H54 (cell line): ENCODE measurements at regions not wholly inside any gene's neighbourhood (a gene's known extent, or its start where the extent isn't known, plus 50 kb on each side); places are given as distances from the start of the nearest gene placed in this dataset.
A peak's percentile ranks its signal among the peaks of the same experiment; 100 is the strongest.

Experiments used
- DNase-seq: peaks from one replicate; pipeline ENCODE4 v3.0.0; 2011; ENCODE audit warnings: low spot score, mixed read lengths; ENCODE audit not compliant: insufficient read length
- FAIRE-seq: peaks from 3 replicates; lab custom pipeline; 2011; peaks lifted over from hg19 to GRCh38; lab: Jason Lieb, UNC
- POLR2A ChIP-seq: IDR thresholded peaks from 2 replicates; pipeline ENCODE4 v1.6.1; 2011; ENCODE audit warnings: low read depth, mild to moderate bottlenecking, low read length

GRCh38 chr3:182240474-182240873 lies 528.7 kb downstream of the SOX2 start:
- TF ChIP-seq POLR2A, result no peak
- no peak for DNase-seq
- FAIRE-seq, result peak; percentile 53

- no peak for TF ChIP-seq POLR2A
- DNase-seq (no peak), FAIRE-seq (no peak)
Observed at GRCh38 chr3:182241196-182241765, 529.6 kb downstream of the SOX2 start.

- FAIRE-seq, result peak; percentile 93
- no peak for DNase-seq
- TF ChIP-seq POLR2A, result no peak
Observed at GRCh38 chr3:182241766-182242488, 530.2 kb downstream of the SOX2 start.

- DNase-seq (no peak), FAIRE-seq (no peak)
- TF ChIP-seq POLR2A, result no peak
Observed at GRCh38 chr3:182242489-182242942, 530.8 kb downstream of the SOX2 start.

GRCh38 chr3:182243625-182244024 lies 531.9 kb downstream of the SOX2 start:
- FAIRE-seq (no peak), DNase-seq (no peak)
- TF ChIP-seq POLR2A, result no peak

- FAIRE-seq, result no peak
Observed at GRCh38 chr3:182244222-182244971, 532.7 kb downstream of the SOX2 start.

GRCh38 chr3:182245059-182245458 lies 533.3 kb downstream of the SOX2 start:
- no peak for FAIRE-seq
- TF ChIP-seq POLR2A, result no peak
- DNase-seq, result no peak

More at GRCh38 chr3:182244222-182244971, 532.7 kb downstream of the SOX2 start:
- DNase-seq, result no peak
- TF ChIP-seq POLR2A, result no peak

- TF ChIP-seq POLR2A, result no peak
- DNase-seq, result no peak
- no peak for FAIRE-seq
Observed at GRCh38 chr3:182246870-182247269, 535.1 kb downstream of the SOX2 start.

GRCh38 chr3:182248349-182248880 lies 536.7 kb downstream of the SOX2 start:
- no peak for DNase-seq
- TF ChIP-seq POLR2A, result no peak
- FAIRE-seq, result no peak

GRCh38 chr3:182252802-182253201 lies 540.5 kb upstream of the ATP11B start:
- no peak for TF ChIP-seq POLR2A
- FAIRE-seq, result no peak

GRCh38 chr3:182255158-182255557 lies 538.1 kb upstream of the ATP11B start:
- DNase-seq (no peak), FAIRE-seq (no peak)
- TF ChIP-seq POLR2A, result no peak

More at GRCh38 chr3:182252802-182253201, 540.5 kb upstream of the ATP11B start:
- no peak for DNase-seq

- no peak for TF ChIP-seq POLR2A
- DNase-seq (no peak), FAIRE-seq (no peak)
Observed at GRCh38 chr3:182257361-182257760, 535.9 kb upstream of the ATP11B start.

GRCh38 chr3:182258538-182259177 lies 534.6 kb upstream of the ATP11B start:
- FAIRE-seq, result peak; percentile 89
- no peak for TF ChIP-seq POLR2A
- DNase-seq, result peak; percentile 8
